HAP-1 (cell line): ENCODE measurements at regions not wholly inside any gene's neighbourhood (a gene's known extent, or its start where the extent isn't known, plus 50 kb on each side); places are given as distances from the start of the nearest gene placed in this dataset.

Experiments used
- DNase-seq, 2 experiments: peaks; one replicate each; pipeline ENCODE4 v3.0.0-alpha.2; 2016 to 2020; ENCODE audit warnings: low spot score in 2 of 2
- H3K27me3 ChIP-seq: fragments of 250-450 bp; sonication (Bioruptor Pico); 2 replicates; pipeline ENCODE4 v1.5.1; 2020; ENCODE audit warnings: low read depth, mild to moderate bottlenecking, moderate library complexity
- H3K36me3 ChIP-seq: fragments of 250-450 bp; sonication (Bioruptor Pico); replicated peaks from 2 replicates; pipeline ENCODE4 v1.5.1; 2020; ENCODE audit warnings: mild to moderate bottlenecking
- H3K4me1 ChIP-seq: fragments of 250-450 bp; sonication (Bioruptor Pico); 2 replicates; pipeline ENCODE4 v1.5.1; 2020; ENCODE audit warnings: mild to moderate bottlenecking
- H3K4me3 ChIP-seq: fragments of 250-450 bp; sonication (Bioruptor Pico); 2 replicates; pipeline ENCODE4 v1.5.1; 2020; ENCODE audit warnings: mild to moderate bottlenecking, moderate library complexity
- H3K9me3 ChIP-seq: fragments of 250-450 bp; sonication (Bioruptor Pico); 2 replicates; pipeline ENCODE4 v1.5.1; 2020; ENCODE audit warnings: mild to moderate bottlenecking, moderate library complexity
- in situ Hi-C: fragments of 300-500 bp; cut with MboI; formaldehyde crosslinking; loops from 3 replicates; pipeline ENCODE4 v1.14.3; 2020; ENCODE audit warnings: low sequenced_read_pairs, inconsistent platforms, mixed read lengths

DNA sequence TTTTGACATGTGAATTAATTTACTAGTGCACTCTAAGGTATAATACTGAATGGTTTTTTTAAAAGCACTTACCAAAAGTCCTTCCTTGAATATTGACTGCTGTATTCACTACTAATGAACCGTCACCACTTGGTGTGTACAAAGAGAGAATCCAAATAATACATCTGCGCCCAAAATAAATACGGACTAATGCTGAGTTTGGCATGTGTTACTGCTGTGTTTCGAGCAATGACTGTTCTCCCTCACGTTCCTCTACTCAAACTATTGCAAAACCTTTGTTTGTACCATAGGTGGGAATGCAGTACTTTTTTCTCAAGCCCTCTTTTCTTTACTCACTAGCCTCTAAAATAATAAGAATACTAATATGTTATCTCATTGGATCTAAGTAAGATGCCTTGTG, 305.5 kb downstream of the QKI start:
- Histone ChIP-seq H3K27me3 (no peaks in the 10 kb centered on the region), H3K4me3 (no peak overlapping the region), H3K36me3 (no peaks in the 10 kb centered on the region), H3K9me3 (no peaks in the 10 kb centered on the region), H3K4me1 (peaks cover 3% of the 10 kb centered on the region; the same call in 1 of the 2 replicates)
- no peak for DNase-seq
- in situ Hi-C loops = no loop called here

DNA sequence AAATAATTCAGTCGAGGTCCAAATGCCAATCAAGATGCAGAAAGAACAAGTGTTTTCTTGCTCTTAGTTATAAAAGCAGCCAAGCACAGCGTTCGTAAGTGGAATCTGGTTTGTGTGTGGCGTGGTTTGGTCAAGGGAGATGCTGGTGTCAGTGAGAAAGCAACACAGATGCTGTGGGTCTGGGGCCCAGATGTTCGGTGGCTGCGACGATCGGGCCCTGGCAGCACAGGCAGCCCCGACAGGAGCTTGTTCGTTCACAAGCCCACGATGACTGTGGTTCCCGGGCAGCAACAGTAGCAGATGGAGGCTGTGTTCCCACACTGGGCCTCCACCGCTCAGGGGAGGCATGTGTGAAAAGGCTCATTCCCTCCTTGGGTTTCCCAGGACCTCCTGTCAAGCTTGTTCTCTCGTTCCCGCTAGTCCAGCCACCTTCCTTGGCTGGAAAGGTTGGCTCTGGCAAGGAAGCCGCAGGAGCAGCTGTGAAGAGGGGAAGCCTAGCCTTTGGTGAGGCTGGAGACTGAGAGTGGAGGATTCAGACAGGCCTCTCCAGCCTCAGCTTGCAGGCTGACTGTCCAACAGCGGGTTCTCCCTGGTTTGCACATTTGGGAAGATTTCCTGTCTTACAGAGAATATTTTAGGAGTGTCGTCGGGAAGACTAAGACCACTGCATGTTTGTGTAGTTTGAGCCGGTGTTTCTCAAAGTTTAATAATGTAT, 304.7 kb downstream of the QKI start:
- DNase-seq = no peak
- Histone ChIP-seq H3K4me1 (peaks cover 3% of the 10 kb centered on the region; the same call in 1 of the 2 replicates), H3K9me3 (no peaks in the 10 kb centered on the region), H3K27me3 (no peaks in the 10 kb centered on the region), H3K36me3 (no peaks in the 10 kb centered on the region), H3K4me3 (no peak overlapping the region)
- in situ Hi-C loops = no loop called here

DNA sequence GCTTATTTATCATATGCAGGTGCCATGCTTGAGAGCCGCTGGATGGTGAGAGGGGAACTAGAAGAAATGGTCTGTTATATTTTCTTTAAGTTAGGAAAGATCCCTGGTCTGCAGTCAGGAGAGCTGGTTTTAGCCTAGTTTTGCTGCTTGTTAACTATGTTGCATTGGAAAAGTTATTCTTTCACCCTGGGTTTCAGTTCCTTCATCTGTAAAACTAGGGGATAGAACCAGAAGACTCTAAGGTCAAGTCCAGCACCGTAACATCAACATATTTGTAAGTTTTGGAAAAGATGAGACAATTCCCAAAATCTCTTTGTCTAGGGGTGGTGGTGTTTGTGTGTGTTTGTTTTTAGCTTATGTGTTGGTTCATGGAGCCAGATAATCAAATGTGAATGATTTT, 304.0 kb downstream of the QKI start:
- H3K27me3 ChIP-seq = no peaks in the 10 kb centered on the region
- H3K9me3 ChIP-seq = no peaks in the 10 kb centered on the region
- no peak for DNase-seq
- in situ Hi-C loops = no loop called here
- H3K4me3 ChIP-seq = no peak overlapping the region
- H3K4me1 ChIP-seq = peaks cover 3% of the 10 kb centered on the region; the same call in 1 of the 2 replicates
- H3K36me3 ChIP-seq = no peaks in the 10 kb centered on the region

DNA sequence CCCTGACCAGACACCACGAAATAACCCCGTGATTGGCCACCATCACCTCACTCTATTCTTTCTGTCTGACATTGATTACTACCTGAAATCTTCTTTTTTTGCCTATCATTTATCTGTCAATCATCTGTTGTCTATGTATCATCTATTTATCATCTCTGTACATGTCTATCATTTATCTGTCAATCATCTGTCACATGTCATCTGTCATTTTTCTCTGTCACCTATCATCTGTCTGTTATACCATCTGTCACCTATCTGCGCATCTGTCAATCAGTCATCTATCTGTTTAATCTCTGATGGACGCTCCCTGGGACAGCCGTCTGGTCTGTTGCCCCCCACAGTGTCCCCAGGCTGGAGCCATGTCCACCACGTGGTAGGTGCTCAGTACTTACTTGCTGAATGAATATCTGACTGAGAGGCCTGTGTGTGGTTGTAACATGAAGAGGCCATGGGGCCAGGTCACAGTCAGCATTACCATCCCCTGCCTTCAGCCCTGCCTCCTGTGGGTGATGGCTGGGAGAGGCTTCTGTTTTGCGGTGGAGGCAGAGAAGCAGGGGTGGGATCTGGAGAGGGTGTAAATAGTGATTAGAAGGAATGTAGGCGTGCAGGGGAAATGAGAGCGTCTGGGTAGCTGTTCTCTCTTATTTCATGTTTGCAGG, 302.7 kb downstream of the QKI start:
- no peaks in the 10 kb centered on the region for H3K27me3 ChIP-seq
- in situ Hi-C loops = no loop called here
- H3K4me3 ChIP-seq = no peak overlapping the region
- H3K36me3 ChIP-seq = no peaks in the 10 kb centered on the region
- DNase-seq = no peak
- H3K4me1 ChIP-seq = peaks cover 3% of the 10 kb centered on the region; the same call in 1 of the 2 replicates
- H3K9me3 ChIP-seq = no peaks in the 10 kb centered on the region

DNA sequence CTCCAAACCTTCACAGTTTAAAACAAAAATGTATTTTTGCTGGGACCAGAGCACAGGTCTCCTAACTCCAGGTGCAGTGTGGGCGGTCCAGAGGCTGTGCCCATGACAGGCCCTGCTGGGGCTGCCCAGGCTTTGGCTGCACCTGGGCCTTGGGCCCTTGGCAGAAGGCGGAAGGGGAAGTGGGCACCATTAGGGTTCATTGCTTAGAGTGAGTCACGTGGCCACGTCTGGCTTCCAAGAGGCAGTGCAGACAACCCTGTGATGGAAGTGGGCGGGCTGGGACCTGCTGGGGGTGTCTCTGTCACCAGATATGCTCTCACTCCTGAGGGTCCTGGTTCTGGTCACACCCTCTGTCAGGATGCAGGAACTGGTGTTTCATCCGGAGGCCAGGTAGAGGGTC, 302.2 kb downstream of the QKI start:
- Histone ChIP-seq H3K4me3 (no peak overlapping the region), H3K4me1 (0 out of 2 replicates have a peak, but pooled peaks cover 2% of the 10 kb centered on the region), H3K36me3 (no peaks in the 10 kb centered on the region), H3K27me3 (no peaks in the 10 kb centered on the region), H3K9me3 (no peaks in the 10 kb centered on the region)
- in situ Hi-C loops = no loop called here
- no peak for DNase-seq

DNA sequence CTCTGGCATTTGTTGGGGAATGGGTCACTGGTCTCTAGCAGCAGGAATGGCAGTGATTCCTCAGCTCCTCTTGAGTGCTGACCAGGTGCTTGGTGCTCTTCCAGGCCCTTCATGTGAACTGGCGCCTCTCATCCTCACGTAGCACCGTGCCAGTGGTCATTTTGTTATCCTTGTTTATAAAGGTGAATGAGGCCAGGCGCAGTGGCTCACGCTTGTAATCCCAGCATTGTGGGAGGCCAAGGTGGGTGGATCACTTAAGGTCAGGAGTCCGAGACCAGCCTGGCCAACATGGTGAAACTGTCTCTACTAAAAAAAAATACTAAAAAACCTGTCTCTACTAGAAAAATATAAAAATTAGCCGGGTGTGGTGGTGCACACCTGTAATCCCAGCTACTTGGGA, 301.3 kb downstream of the QKI start:
- in situ Hi-C loops = no loop called here
- Histone ChIP-seq H3K9me3 (no peaks in the 10 kb centered on the region), H3K4me1 (no peaks in the 10 kb centered on the region), H3K36me3 (no peaks in the 10 kb centered on the region), H3K4me3 (no peak overlapping the region), H3K27me3 (no peaks in the 10 kb centered on the region)
- DNase-seq = no peak

DNA sequence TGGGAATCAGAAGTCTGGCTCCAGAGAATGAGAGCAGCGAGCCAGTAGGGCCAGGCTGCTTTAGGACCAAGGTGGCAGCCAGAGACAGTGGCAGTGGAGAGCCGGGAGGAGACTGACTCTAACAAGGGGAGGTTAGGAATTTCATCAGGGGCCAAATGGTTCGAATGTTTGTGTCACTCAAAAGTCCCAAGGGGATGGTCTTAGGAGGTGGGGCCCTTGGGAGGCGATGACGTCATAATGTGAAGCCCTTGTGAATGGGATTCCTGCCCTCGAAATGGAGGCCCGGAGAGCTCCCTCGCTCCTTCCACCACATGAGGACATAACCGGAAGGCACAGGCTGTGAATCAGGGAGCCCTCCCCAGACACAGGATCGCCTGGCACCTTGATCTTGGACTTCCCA, 299.7 kb downstream of the QKI start:
- no peaks in the 10 kb centered on the region for H3K36me3 ChIP-seq
- H3K4me1 ChIP-seq = no peaks in the 10 kb centered on the region
- in situ Hi-C loops = no loop called here
- H3K27me3 ChIP-seq = no peaks in the 10 kb centered on the region
- H3K9me3 ChIP-seq = no peaks in the 10 kb centered on the region
- no peak overlapping the region for H3K4me3 ChIP-seq
- no peak for DNase-seq

DNA sequence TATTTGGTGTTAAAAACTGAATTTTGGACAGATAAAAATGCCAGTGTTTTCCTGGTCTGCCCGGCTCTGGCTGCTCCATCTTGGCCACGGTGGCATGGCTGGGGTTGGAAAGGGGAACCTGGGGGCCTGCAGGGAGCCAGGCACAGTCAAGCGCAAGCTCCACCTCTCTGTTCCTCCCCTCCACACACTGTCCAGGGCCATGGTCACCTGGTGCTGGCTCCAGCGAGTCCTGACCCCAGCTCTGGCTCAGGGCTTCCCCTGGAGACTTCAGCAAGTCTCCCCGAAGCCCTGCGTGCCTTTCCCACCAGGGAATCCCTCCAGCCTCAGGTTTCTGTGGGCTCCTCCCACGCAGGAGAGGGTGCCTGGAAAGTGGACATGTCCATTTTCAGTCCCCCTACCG, 298.5 kb downstream of the QKI start:
- in situ Hi-C loops = no loop called here
- DNase-seq = no peak
- no peak overlapping the region for H3K4me3 ChIP-seq
- no peaks in the 10 kb centered on the region for H3K36me3 ChIP-seq
- no peaks in the 10 kb centered on the region for H3K4me1 ChIP-seq
- H3K27me3 ChIP-seq = no peaks in the 10 kb centered on the region
- no peaks in the 10 kb centered on the region for H3K9me3 ChIP-seq

DNA sequence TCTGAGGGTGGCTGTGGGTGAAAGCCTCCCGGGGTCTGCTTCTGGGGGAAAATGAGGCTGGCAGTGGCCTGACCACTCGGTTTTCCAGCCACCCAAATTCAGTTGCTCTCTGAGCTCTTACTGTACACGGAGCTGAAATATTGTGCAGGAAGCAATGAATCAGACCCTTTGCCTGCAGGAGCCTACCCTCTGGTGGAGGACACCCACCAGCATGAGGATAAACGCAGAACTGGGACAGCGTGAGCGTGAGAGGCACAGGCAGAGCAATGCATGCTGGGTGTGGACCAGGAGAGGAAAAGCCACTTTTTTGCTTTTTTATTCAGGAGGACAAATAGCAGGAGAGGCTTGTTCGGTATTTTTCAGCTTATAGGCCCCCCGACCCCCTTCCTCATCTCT, 298.0 kb downstream of the QKI start:
- Histone ChIP-seq H3K4me1 (no peaks in the 10 kb centered on the region), H3K9me3 (no peaks in the 10 kb centered on the region), H3K36me3 (no peaks in the 10 kb centered on the region), H3K4me3 (no peak overlapping the region), H3K27me3 (no peaks in the 10 kb centered on the region)
- DNase-seq = no peak
- in situ Hi-C loops = no loop called here

DNA sequence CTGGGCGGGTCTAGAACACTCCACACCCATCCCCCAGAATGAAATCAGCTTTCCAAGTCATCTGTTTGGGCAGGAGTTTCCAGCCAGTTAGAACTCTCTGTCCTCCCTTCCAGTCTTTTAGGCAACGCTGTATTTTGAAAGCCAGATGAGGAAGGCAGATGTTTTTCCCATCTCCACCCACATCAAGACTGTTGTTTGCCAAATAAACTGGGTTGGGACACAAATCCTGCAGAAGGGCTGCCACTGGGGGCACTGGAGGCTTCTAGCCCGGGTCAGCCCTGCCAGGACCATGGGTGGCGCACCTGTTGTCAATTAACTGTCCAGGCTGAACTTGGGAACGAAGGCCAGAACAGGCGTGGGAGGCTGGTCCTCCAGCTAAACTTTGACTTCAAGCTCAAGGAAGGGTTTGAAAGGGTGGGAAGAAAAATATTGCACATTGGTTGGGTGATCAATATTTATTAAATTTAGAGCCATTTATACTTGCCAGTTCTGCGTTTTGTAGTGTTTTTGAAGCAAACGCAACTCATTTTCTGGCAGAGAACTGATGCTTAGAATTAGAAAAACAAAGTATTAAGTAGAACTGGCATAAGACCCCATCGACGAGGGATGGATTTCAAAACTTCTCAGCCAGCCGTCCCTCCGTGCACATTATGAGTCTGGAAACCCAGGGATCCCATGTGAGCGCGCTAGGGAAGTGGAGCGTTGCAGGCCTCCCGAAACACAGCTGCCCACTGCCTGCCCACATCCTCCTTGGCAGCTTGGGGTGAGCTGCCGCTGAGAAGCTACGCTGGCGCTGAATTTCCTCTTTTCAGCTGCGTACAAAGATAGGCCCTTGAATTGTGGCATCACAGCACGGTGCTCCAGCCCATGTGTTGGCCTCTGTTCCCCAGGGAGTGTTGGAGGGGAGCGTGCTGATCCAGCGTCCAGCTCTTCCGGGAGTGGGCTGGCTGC, 297.4 kb downstream of the QKI start:
- H3K27me3 ChIP-seq = no peaks in the 10 kb centered on the region
- in situ Hi-C loops = no loop called here
- H3K4me1 ChIP-seq = no peaks in the 10 kb centered on the region
- no peaks in the 10 kb centered on the region for H3K9me3 ChIP-seq
- no peak overlapping the region for H3K4me3 ChIP-seq
- DNase-seq = no peak
- H3K36me3 ChIP-seq = no peaks in the 10 kb centered on the region

DNA sequence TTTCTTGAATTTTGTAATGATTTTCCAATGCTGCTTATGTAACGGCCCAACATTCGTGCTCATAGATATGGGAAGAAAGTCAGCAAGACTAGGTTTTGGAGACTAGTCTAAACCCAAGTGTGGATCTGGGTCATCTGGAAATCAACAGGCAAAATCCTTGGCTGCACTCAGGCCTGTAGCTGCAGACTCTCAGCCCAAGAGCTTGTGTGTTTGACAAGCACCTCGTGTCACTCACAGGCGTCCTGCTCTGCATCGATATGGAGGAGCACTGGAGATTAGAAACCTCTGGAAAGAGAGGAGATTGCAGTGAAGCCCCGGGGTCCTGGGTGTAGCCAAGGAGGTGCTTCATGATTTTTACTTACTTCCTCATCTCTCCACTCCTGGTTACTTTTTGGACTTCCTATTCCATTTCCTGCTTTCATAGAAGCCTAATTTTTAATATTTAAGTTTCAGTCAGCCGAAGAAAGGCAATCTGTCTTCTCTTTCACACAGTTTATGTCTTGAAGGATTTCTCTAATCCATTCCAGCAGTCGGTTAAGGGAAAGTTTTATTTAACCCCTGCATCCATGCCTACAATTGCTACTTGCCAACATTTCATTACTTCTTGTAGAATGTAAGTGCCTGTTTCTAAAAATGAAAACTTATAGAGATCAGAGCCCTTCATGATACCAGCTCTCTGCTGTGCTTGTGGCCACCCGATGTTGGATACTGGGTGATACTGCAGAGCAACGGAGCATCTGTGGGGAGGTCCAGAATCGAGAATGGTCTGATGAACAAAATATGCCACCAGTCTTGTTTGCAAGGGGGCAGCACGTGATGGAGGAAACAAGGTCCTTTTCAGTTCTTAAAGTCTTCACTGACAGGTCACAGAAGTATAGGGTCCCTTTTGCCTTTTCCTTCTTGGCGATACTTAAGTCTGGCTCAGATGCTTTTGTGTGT, 296.3 kb downstream of the QKI start:
- Histone ChIP-seq H3K4me3 (no peak overlapping the region), H3K36me3 (no peaks in the 10 kb centered on the region), H3K27me3 (no peaks in the 10 kb centered on the region), H3K4me1 (no peaks in the 10 kb centered on the region), H3K9me3 (no peaks in the 10 kb centered on the region)
- in situ Hi-C loops = no loop called here
- DNase-seq = no peak

DNA sequence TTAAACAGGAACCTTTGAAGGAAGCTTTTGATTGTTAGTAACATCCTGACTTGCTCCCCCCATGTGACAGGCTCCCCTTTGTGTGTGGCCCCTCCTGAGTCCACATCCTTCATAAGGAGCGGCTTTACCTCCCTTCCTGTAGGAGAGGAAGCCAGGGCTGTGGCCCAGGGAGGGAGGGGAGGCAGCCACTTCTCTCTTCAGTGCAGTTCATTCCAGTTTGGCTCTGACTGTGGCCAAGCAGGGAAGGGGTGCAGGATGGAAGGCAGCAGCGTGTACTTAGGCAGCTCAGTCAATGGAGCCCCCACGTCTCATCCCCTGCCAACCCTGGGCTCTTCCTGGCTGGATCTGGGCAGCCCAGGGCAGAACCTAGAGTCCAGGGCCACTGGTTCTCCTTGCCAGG, 295.2 kb downstream of the QKI start:
- H3K4me1 ChIP-seq = no peaks in the 10 kb centered on the region
- no peaks in the 10 kb centered on the region for H3K36me3 ChIP-seq
- H3K4me3 ChIP-seq = no peak overlapping the region
- no peaks in the 10 kb centered on the region for H3K9me3 ChIP-seq
- in situ Hi-C loops = no loop called here
- no peaks in the 10 kb centered on the region for H3K27me3 ChIP-seq
- no peak for DNase-seq

DNA sequence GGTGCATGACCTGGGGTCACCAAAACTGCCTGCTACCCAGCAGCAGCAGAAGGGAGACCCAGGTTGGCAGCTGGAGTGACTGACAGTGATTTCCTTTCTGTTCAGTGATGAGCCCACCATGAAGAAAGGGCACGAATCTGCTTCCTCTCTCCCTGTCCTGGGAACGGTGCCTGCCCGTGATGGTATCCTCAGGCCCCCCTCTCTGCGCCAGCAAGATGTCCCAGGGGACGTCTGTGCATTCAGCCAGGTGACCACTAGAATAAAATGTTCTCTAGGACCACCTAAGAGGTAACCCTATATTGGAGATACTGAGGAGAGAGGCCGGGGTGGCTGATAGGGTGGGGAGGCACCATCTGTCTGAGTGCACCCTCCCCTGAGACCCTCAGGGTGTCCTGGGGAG, 294.7 kb downstream of the QKI start:
- H3K27me3 ChIP-seq = no peaks in the 10 kb centered on the region
- no peak for DNase-seq
- H3K9me3 ChIP-seq = no peaks in the 10 kb centered on the region
- H3K4me3 ChIP-seq = no peak overlapping the region
- no peaks in the 10 kb centered on the region for H3K4me1 ChIP-seq
- in situ Hi-C loops = no loop called here
- H3K36me3 ChIP-seq = no peaks in the 10 kb centered on the region
